B cell (primary cell): ENCODE measurements at regions not wholly inside any gene's neighbourhood (a gene's known extent, or its start where the extent isn't known, plus 50 kb on each side); places are given as distances from the start of the nearest gene placed in this dataset.

Experiments used
- ATAC-seq: fragments of 200-7000 bp; cut with Tn5 transposase; one replicate; pipeline ENCODE4 v1.10.0; 2021; ENCODE audit warnings: low read depth, mild to moderate bottlenecking, moderate number of reproducible peaks, moderate library complexity
- CTCF ChIA-PET: fragments of 350-600 bp; sonication (Branson Sonifier 250); formaldehyde crosslinking; loops from one replicate; lab custom pipeline; 2021; ENCODE audit warnings: antibody characterized with exemption, inconsistent platforms; lab: Charles Lee
- POLR2A ChIA-PET: fragments of 350-600 bp; sonication (Branson Sonifier 250); formaldehyde crosslinking; loops from one replicate; lab custom pipeline; 2021; ENCODE audit warnings: antibody characterized with exemption; lab: Charles Lee
- DNase-seq: peaks from one replicate; pipeline ENCODE4 v3.0.0; 2013
- H2AFZ ChIP-seq: 2 replicates; pipeline ENCODE4 v1.6.1; 2012; ENCODE audit warnings: mild to moderate bottlenecking, low read depth, low read length; ENCODE audit not compliant: insufficient read depth, poor library complexity, severe bottlenecking
- H3K27ac ChIP-seq, 2 donors: 1 replicate in 1 of 2; 2 replicates in 1 of 2; pipeline ENCODE4 v1.5.1; 2012 to 2013; ENCODE audit warnings: low read length in 2 of 2, mild to moderate bottlenecking in 2 of 2, moderate library complexity in 1 of 2
- H3K27me3 ChIP-seq, 4 experiments: fragments of 200-600 bp in 1 of 4; sonication (generic) in 1 of 4; replicated peaks in 1 of 4; 1 replicate in 2 of 4; 2 replicates in 2 of 4; pipeline versions ENCODE4 v1.6.1 to v1.7.0; 2013 to 2016; ENCODE audit warnings: low read length in 3 of 4, mild to moderate bottlenecking in 2 of 4, mixed read lengths in 1 of 4, moderate library complexity in 1 of 4; ENCODE audit not compliant: insufficient read depth in 4 of 4, control insufficient read depth in 3 of 4; ENCODE audit errors: control extremely low read depth in 1 of 4
- H3K36me3 ChIP-seq, 2 experiments: replicated peaks in 1 of 2; 1 replicate in 1 of 2; 2 replicates in 1 of 2; pipeline versions ENCODE4 v1.6.1 to v1.7.1; 2013; ENCODE audit warnings: low read length in 1 of 2; ENCODE audit not compliant: insufficient read depth in 2 of 2, control insufficient read depth in 1 of 2; ENCODE audit errors: control extremely low read depth in 1 of 2, extremely low read depth in 1 of 2
- H3K4me1 ChIP-seq, 2 donors: fragments of 200-600 bp in 1 of 2; sonication (generic) in 1 of 2; 1 replicate in 1 of 2; 2 replicates in 1 of 2; pipeline versions ENCODE4 v1.5.1 to v1.6.1; 2013 to 2017; ENCODE audit warnings: low read length in 2 of 2; ENCODE audit not compliant: control insufficient read depth in 2 of 2, insufficient read depth in 2 of 2
- H3K4me2 ChIP-seq: replicated peaks from 2 replicates; pipeline ENCODE3; 2012; ENCODE audit warnings: mild to moderate bottlenecking, low read depth, low read length; ENCODE audit not compliant: poor library complexity, severe bottlenecking
- H3K4me3 ChIP-seq, 5 experiments: fragments of 200-600 bp in 1 of 5; sonication (generic) in 1 of 5; 1 replicate in 3 of 5; 2 replicates in 2 of 5; pipeline versions ENCODE4 v1.5.1 to v1.7.0; 2011 to 2016; ENCODE audit warnings: low read length in 4 of 5, mild to moderate bottlenecking in 4 of 5, low read depth in 2 of 5, control low read depth in 1 of 5, moderate library complexity in 1 of 5; ENCODE audit not compliant: insufficient read depth in 1 of 5; ENCODE audit errors: control extremely low read depth in 1 of 5, extremely low read depth in 1 of 5
- H3K79me2 ChIP-seq: fragments of 200-600 bp; sonication (generic); one replicate; pipeline ENCODE4 v1.6.0; 2016; ENCODE audit warnings: low read length; ENCODE audit not compliant: control insufficient read depth, insufficient read depth
- H3K9ac ChIP-seq: fragments of 200-600 bp; sonication (generic); 2 replicates; pipeline ENCODE4 v1.6.1; 2017; ENCODE audit warnings: mild to moderate bottlenecking, low read length, moderate library complexity
- H3K9me3 ChIP-seq, 3 donors: one replicate each; pipeline versions ENCODE4 v1.6.1 to v1.7.1; 2013; ENCODE audit warnings: low read length in 2 of 3; ENCODE audit not compliant: control insufficient read depth in 2 of 3, insufficient read depth in 1 of 3; ENCODE audit errors: control extremely low read depth in 1 of 3
- H4K20me1 ChIP-seq: 2 replicates; pipeline ENCODE4 v1.6.0; 2012; ENCODE audit warnings: mild to moderate bottlenecking, low read length; ENCODE audit not compliant: insufficient read depth, control insufficient read depth, poor library complexity, severe bottlenecking
- H3K27ac Mint-ChIP-seq: one replicate; pipeline ENCODE4 v1.8.0; 2021; ENCODE audit warnings: mixed read lengths
- H3K27me3 Mint-ChIP-seq: one replicate; pipeline ENCODE4 v1.8.0; 2021; ENCODE audit warnings: mixed read lengths
- H3K4me1 Mint-ChIP-seq: one replicate; pipeline ENCODE4 v1.8.0; 2021; ENCODE audit warnings: mixed read lengths
- H3K4me3 Mint-ChIP-seq: one replicate; pipeline ENCODE4 v1.8.0; 2021; ENCODE audit warnings: mixed read lengths
- H3K9me3 Mint-ChIP-seq: one replicate; pipeline ENCODE4 v1.8.0; 2022; ENCODE audit warnings: mixed read lengths; ENCODE audit not compliant: insufficient read depth
- EZH2 ChIP-seq: IDR thresholded peaks from 2 replicates; pipeline ENCODE4 v1.6.1; 2012; ENCODE audit warnings: borderline replicate concordance, low read depth, mild to moderate bottlenecking, moderate library complexity, low read length; ENCODE audit not compliant: insufficient read depth, poor library complexity, severe bottlenecking
- WGBS: methylation state at CpG from one replicate; pipeline ENCODE4 v1.1.5; 2013; ENCODE audit warnings: missing lambda C conversion rate; ENCODE audit not compliant: insufficient coverage; 5-methylcytosine and 5-hydroxymethylcytosine counted together
- intact Hi-C: fragments of 100-400 bp; cut with micrococcal nuclease; formaldehyde crosslinking; loops from one replicate; pipeline ENCODE4 v1.10.0; 2022
- TF ChIP-seq, protein P1 (sequence below): fragments of 200-600 bp; IDR thresholded peaks from one replicate; pipeline ENCODE4 v1.8.0; 2022; ENCODE audit warnings: antibody characterized with exemption, mild to moderate bottlenecking

DNA sequence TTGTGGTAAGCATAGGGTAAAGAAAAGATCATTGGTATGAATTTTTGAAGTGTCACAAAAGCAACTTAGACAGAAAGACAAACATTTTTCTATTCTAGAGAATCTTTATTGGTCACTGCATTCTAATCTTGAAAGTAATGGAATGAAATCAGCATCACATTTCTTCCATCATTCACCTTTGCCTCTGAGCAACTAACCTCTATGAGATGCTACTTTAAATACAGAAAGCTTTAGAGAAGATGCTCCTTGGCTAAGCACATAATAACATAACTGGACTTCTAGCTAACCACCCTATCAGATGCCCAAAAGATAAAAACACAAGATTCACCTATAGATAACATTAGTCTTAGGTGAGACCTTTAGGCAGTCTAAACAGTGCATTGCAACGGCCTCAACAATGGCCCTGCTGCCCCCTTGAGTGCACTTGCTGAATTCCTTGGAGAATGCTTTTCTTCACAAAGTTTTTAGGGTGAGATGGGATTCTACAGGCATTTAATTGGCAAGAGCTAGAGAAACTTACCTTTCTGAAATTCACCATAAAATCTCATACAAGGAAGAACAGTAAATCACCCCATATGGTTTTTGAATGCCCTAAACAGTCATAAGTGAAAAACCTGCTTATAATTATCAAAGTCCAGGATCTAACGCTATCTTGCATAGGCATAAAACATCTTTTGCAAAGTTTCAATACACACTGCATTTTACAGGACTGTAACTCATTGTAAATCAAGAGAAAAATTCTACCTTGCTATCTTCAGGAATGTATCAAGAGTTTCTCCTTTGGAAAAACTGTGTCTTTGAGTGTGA is 791.3 kb upstream of the CHAC2 start:
- intact Hi-C loops, result no loop called here
- H3K4me3 Mint-ChIP-seq, result no peak overlapping the region
- no peaks in the 10 kb centered on the region for H3K27me3 Mint-ChIP-seq
- Histone ChIP-seq H2AFZ (no peak overlapping the region), H3K36me3 (no peaks in the 10 kb centered on the region), H3K27me3 (no peaks in the 10 kb centered on the region), H3K4me1 (no peaks in the 10 kb centered on the region), H3K79me2 (no peaks in the 10 kb centered on the region), H3K4me3 (no peak overlapping the region), H3K9me3 (no peaks in the 10 kb centered on the region), H3K9ac (no peak overlapping the region), H3K27ac (no peak overlapping the region), H3K4me2 (no peak overlapping the region), H4K20me1 (no peaks in the 10 kb centered on the region)
- POLR2A ChIA-PET, result no interaction called here
- no peak overlapping the region for H3K27ac Mint-ChIP-seq
- CTCF ChIA-PET, result no interaction called here
- no peaks in the 10 kb centered on the region for H3K4me1 Mint-ChIP-seq
- no peak for TF ChIP-seq EZH2
- TF ChIP-seq, protein P1, sequence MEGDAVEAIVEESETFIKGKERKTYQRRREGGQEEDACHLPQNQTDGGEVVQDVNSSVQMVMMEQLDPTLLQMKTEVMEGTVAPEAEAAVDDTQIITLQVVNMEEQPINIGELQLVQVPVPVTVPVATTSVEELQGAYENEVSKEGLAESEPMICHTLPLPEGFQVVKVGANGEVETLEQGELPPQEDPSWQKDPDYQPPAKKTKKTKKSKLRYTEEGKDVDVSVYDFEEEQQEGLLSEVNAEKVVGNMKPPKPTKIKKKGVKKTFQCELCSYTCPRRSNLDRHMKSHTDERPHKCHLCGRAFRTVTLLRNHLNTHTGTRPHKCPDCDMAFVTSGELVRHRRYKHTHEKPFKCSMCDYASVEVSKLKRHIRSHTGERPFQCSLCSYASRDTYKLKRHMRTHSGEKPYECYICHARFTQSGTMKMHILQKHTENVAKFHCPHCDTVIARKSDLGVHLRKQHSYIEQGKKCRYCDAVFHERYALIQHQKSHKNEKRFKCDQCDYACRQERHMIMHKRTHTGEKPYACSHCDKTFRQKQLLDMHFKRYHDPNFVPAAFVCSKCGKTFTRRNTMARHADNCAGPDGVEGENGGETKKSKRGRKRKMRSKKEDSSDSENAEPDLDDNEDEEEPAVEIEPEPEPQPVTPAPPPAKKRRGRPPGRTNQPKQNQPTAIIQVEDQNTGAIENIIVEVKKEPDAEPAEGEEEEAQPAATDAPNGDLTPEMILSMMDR, result no peak
- ATAC-seq (no peak), DNase-seq (no peak)
- H3K9me3 Mint-ChIP-seq, result no peaks in the 10 kb centered on the region
- 100% methylated on average over 1 of the region's 2 CpGs for WGBS

DNA sequence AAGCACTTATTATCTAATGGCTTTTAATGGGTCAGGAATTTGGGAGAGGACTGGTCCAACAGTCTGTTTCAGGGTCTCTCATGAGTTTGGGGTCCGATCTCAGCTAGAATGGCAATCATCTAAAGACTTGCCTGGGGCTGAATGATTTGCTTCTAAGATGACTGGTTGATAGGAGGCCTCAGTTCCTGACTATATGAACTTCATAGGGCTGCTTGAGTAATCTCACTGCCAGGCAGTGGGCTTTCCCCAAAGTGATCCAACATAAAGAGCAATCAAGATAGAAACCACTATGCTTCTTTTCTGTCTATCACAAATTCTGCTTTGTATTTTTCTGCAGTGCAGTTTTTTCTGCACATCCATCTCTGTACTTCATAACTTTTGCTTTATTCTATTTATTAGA is 793.5 kb upstream of the CHAC2 start:
- Histone ChIP-seq H3K27me3 (no peaks in the 10 kb centered on the region), H3K9me3 (peaks cover 0 to 3% (median 0%) of the 10 kb centered on the region in 3 donors), H4K20me1 (no peaks in the 10 kb centered on the region), H3K36me3 (no peaks in the 10 kb centered on the region), H3K79me2 (no peaks in the 10 kb centered on the region), H3K9ac (no peak overlapping the region), H2AFZ (no peak overlapping the region), H3K27ac (no peak overlapping the region), H3K4me3 (no peak overlapping the region), H3K4me1 (no peaks in the 10 kb centered on the region), H3K4me2 (no peak overlapping the region)
- Mint-ChIP-seq H3K4me1 (no peaks in the 10 kb centered on the region), H3K4me3 (no peak overlapping the region), H3K27ac (no peak overlapping the region), H3K27me3 (no peaks in the 10 kb centered on the region), H3K9me3 (no peaks in the 10 kb centered on the region)
- DNase-seq (no peak), ATAC-seq (no peak)
- POLR2A ChIA-PET, result no interaction called here
- TF ChIP-seq EZH2, result no peak
- TF ChIP-seq, protein P1, result no peak
- 70% methylated on average over 1 of the region's 1 CpG for WGBS
- CTCF ChIA-PET, result no interaction called here
- intact Hi-C loops, result no loop called here
